ENCODE measurements at regions not wholly inside any gene's neighbourhood (a gene's known extent, or its start where the extent isn't known, plus 50 kb on each side); places are given as distances from the start of the nearest gene placed in this dataset.

GRCh38 chr15:34700891-34701427 is 53.8 kb downstream of the GJD2 start:
- TF ChIP-seq CTCF (IDR thresholded peaks at IDR 0.05; ENCODE audit: insufficient read depth, low read depth, low read length) = no peak

GRCh38 chr15:34699968-34700640 is 54.7 kb downstream of the GJD2 start:
- no peak for TF ChIP-seq CTCF (IDR thresholded peaks at IDR 0.05; ENCODE audit: insufficient read depth, low read depth, low read length)
- DNase-seq (ENCODE audit: low read depth) = no peak
- H3K4me3 ChIP-seq (ENCODE audit: low read depth, low read length) = no peak overlapping the region

More at GRCh38 chr15:34700891-34701427, 53.8 kb downstream of the GJD2 start:
- no peak overlapping the region for H3K4me3 ChIP-seq (ENCODE audit: low read depth, low read length)
- no peak for DNase-seq (ENCODE audit: low read depth)

- TF ChIP-seq CTCF (IDR thresholded peaks at IDR 0.05; ENCODE audit: insufficient read depth, low read depth, low read length) = no peak
- no peak overlapping the region for H3K4me3 ChIP-seq (ENCODE audit: low read depth, low read length)
- no peak for DNase-seq (ENCODE audit: low read depth)
These were observed 58.3 kb downstream of the GJD2 start for GRCh38 chr15:34696506-34696905.

GRCh38 chr15:34693053-34693744 is 61.6 kb downstream of the GJD2 start:
- no peak for TF ChIP-seq CTCF (IDR thresholded peaks at IDR 0.05; ENCODE audit: insufficient read depth, low read depth, low read length)
- peak; percentile 2 for DNase-seq (ENCODE audit: low read depth)
- H3K4me3 ChIP-seq (ENCODE audit: low read depth, low read length) = no peak overlapping the region

GRCh38 chr15:34691034-34691433 is 63.8 kb downstream of the GJD2 start:
- no peak for DNase-seq (ENCODE audit: low read depth)
- no peak overlapping the region for H3K4me3 ChIP-seq (ENCODE audit: low read depth, low read length)
- TF ChIP-seq CTCF (IDR thresholded peaks at IDR 0.05; ENCODE audit: insufficient read depth, low read depth, low read length) = no peak

- DNase-seq (ENCODE audit: low read depth) = no peak
- TF ChIP-seq CTCF (IDR thresholded peaks at IDR 0.05; ENCODE audit: insufficient read depth, low read depth, low read length) = no peak
- H3K4me3 ChIP-seq (ENCODE audit: low read depth, low read length) = no peak overlapping the region
These were observed 66.1 kb downstream of the GJD2 start for GRCh38 chr15:34688699-34689098.

Data from fibroblast of villous mesenchyme (primary cell).